Smooth muscle cell (in vitro differentiated cells): ENCODE measurements at regions not wholly inside any gene's neighbourhood (a gene's known extent, or its start where the extent isn't known, plus 50 kb on each side); places are given as distances from the start of the nearest gene placed in this dataset.

Source experiments
- DNase-seq: peaks from one replicate; lab custom pipeline; 2025; ENCODE audit not compliant: unreplicated experiment; lab: John Stamatoyannopoulos, UW
- H2AFZ ChIP-seq: fragments of 200-600 bp; sonication (generic); 2 replicates; pipeline ENCODE4 v1.6.0; 2016; ENCODE audit warnings: antibody characterized with exemption, low read depth, mild to moderate bottlenecking
- H3F3A ChIP-seq: fragments of 200-600 bp; sonication (generic); 2 replicates; pipeline ENCODE4 v1.6.0; 2017; ENCODE audit warnings: antibody characterized with exemption, low read depth
- H3K27ac ChIP-seq: fragments of 200-600 bp; sonication (generic); 2 replicates; pipeline ENCODE4 v1.5.1; 2016; ENCODE audit warnings: low read depth, mild to moderate bottlenecking
- H3K27me3 ChIP-seq: fragments of 200-600 bp; sonication (generic); 2 replicates; pipeline ENCODE4 v1.6.1; 2016; ENCODE audit warnings: low read depth, mild to moderate bottlenecking
- H3K36me3 ChIP-seq: fragments of 200-600 bp; sonication (generic); 2 replicates; pipeline ENCODE4 v1.5.1; 2016; ENCODE audit warnings: low read depth
- H3K4me1 ChIP-seq: fragments of 200-600 bp; sonication (generic); 2 replicates; pipeline ENCODE4 v1.5.1; 2016; ENCODE audit warnings: low read depth
- H3K4me2 ChIP-seq: fragments of 200-600 bp; sonication (generic); 2 replicates; pipeline ENCODE4 v1.6.0; 2016; ENCODE audit warnings: mild to moderate bottlenecking
- H3K4me3 ChIP-seq: fragments of 200-600 bp; sonication (generic); 2 replicates; pipeline ENCODE4 v1.5.1; 2016; ENCODE audit warnings: mild to moderate bottlenecking
- H3K79me2 ChIP-seq: fragments of 200-600 bp; sonication (generic); 2 replicates; pipeline ENCODE4 v1.6.0; 2016; ENCODE audit warnings: low read depth, mild to moderate bottlenecking
- H3K9ac ChIP-seq: fragments of 200-600 bp; sonication (generic); 2 replicates; pipeline ENCODE4 v1.6.0; 2016; ENCODE audit warnings: low read depth
- H3K9me3 ChIP-seq: fragments of 200-600 bp; sonication (generic); replicated peaks from 2 replicates; pipeline ENCODE4 v1.5.1; 2016; ENCODE audit warnings: low read depth
- H4K20me1 ChIP-seq: fragments of 200-600 bp; sonication (generic); 2 replicates; pipeline ENCODE4 v1.6.0; 2016; ENCODE audit warnings: low read depth
- WGBS: methylation state at CpG from one replicate; pipeline ENCODE4 v1.1.7; 2016; ENCODE audit warnings: low lambda C conversion rate; 5-methylcytosine and 5-hydroxymethylcytosine counted together
- TF ChIP-seq, protein P1 (sequence below): fragments of 200-600 bp; sonication (generic); IDR thresholded peaks from 2 replicates; pipeline ENCODE4 v1.5.1; 2017; ENCODE audit warnings: borderline replicate concordance, mild to moderate bottlenecking, antibody characterized with exemption; ENCODE audit not compliant: insufficient read depth, poor library complexity, severe bottlenecking

DNA sequence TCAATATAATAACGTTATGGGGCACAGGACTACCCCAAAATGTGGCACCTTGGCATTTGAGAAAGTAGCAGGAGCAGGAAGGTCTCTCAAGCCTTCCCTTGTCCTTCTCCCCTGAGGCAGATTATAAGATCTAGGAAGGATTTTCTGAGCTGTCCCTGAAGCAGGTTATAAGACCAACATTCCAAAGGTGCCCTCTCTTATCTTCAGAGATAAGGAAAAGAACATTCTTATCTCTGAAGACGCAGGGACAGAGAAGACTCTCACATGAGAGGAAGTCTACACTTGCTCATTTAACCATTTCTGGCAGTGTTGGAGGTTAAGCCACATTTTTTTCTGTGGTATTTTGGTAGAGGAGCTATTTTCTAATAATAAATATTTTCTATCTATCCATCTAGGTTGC, 437.9 kb upstream of the MAOA start:
- Histone ChIP-seq H3K4me1 (no peaks in the 10 kb centered on the region), H3K27me3 (no peaks in the 10 kb centered on the region), H3K27ac (no peak overlapping the region), H3K4me3 (no peak overlapping the region), H4K20me1 (no peaks in the 10 kb centered on the region), H3F3A (no peaks in the 10 kb centered on the region), H3K9ac (no peak overlapping the region), H3K79me2 (no peaks in the 10 kb centered on the region), H3K36me3 (no peaks in the 10 kb centered on the region), H2AFZ (no peak overlapping the region), H3K4me2 (no peak overlapping the region), H3K9me3 (peaks cover 6% of the 10 kb centered on the region)
- WGBS = 66% methylated on average over 2 of the region's 2 CpGs
- no peak for DNase-seq
- TF ChIP-seq, protein P1, sequence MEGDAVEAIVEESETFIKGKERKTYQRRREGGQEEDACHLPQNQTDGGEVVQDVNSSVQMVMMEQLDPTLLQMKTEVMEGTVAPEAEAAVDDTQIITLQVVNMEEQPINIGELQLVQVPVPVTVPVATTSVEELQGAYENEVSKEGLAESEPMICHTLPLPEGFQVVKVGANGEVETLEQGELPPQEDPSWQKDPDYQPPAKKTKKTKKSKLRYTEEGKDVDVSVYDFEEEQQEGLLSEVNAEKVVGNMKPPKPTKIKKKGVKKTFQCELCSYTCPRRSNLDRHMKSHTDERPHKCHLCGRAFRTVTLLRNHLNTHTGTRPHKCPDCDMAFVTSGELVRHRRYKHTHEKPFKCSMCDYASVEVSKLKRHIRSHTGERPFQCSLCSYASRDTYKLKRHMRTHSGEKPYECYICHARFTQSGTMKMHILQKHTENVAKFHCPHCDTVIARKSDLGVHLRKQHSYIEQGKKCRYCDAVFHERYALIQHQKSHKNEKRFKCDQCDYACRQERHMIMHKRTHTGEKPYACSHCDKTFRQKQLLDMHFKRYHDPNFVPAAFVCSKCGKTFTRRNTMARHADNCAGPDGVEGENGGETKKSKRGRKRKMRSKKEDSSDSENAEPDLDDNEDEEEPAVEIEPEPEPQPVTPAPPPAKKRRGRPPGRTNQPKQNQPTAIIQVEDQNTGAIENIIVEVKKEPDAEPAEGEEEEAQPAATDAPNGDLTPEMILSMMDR = no peak

DNA sequence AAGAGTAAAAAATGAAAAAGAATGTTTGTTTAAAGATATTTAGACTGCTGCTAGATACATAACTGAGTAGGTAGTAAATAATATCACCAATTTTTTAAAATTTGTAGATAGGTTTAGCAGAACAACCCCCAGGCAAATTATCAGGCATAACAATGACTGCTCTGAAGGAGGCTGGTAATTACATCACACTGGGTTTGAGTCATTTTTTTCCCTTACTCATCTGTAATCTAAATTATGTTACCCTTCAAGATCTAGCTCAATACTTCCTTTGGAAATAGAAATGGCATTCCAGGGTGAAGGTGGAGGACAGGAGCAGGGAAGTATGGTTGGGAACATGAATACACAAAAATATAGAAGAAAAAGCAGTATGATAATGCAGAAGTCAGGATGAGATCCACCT, 431.6 kb upstream of the MAOA start:
- Histone ChIP-seq H2AFZ (no peak overlapping the region), H3K9ac (no peak overlapping the region), H3K36me3 (no peaks in the 10 kb centered on the region), H3K9me3 (no peaks in the 10 kb centered on the region), H3K27me3 (no peaks in the 10 kb centered on the region), H3K79me2 (no peaks in the 10 kb centered on the region), H3K4me1 (no peaks in the 10 kb centered on the region), H4K20me1 (no peaks in the 10 kb centered on the region), H3K4me2 (no peak overlapping the region), H3K4me3 (no peak overlapping the region), H3F3A (no peaks in the 10 kb centered on the region), H3K27ac (no peak overlapping the region)
- TF ChIP-seq, protein P1 = no peak
- DNase-seq = no peak

DNA sequence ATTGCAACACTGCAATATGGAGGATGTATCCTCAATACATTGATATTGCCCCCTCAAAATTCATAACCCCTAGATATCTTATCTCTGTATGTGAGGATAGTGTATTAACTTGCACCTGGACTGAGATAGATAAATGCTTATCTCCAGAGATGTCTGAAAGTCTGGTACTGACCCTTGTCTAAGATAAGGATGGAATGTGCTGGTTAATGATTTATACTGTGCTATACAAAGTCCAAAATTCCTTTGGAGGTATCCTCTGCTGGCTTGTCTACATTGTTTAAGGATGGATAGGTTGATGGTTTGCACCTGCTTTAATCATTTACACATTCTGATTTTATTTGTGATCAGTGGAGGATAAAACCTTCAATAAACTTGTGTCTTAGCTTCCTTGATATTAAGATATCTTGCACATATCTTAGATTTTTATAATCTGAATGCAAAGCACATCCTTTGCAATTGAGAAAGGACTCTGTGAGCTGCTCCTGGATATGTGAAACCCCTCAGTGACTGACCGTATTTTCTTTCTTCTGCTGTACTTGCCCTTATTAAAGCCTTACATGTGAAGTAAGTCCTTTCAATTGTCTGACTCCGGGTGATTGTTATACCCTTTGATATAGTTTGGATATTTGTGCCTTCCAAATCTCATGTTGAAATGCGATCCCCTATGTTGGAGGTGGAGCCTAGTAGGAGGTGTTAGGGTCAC, 430.3 kb upstream of the MAOA start:
- no peaks in the 10 kb centered on the region for H3K4me1 ChIP-seq
- no peak overlapping the region for H3K9ac ChIP-seq
- H3K4me3 ChIP-seq = no peak overlapping the region
- no peaks in the 10 kb centered on the region for H3F3A ChIP-seq
- no peak for DNase-seq
- WGBS = 89% methylated on average over 3 of the region's 3 CpGs
- no peaks in the 10 kb centered on the region for H3K36me3 ChIP-seq
- no peaks in the 10 kb centered on the region for H3K9me3 ChIP-seq
- no peaks in the 10 kb centered on the region for H4K20me1 ChIP-seq
- no peaks in the 10 kb centered on the region for H3K79me2 ChIP-seq
- TF ChIP-seq, protein P1 = no peak
- H3K27ac ChIP-seq = no peak overlapping the region
- H2AFZ ChIP-seq = no peak overlapping the region
- H3K4me2 ChIP-seq = no peak overlapping the region
- H3K27me3 ChIP-seq = no peaks in the 10 kb centered on the region

DNA sequence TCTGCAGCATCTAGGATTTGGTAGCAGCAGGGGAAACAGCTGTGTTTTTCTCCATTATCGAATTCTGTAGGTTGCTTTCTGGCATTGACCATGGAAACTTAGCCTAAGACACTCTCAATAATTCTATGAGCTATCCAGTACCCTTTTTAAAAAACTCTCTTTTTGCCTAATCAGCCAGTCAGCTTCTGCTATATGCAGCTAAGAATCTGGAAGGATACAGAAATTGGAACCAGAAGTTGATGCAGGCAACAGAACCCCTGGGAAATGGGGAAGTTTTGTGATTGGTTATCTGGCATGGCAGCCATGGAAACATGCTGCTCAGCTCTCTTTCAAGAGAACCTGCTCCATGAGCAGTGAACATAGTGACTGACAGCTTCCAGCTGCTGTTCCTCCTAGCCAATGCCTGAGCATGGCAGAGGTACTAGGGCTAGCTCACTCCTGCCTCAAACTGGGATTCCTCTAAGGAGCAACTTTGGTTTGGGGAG, 417.6 kb upstream of the MAOA start:
- Histone ChIP-seq H3K9ac (no peak overlapping the region), H3K27me3 (no peaks in the 10 kb centered on the region), H4K20me1 (no peaks in the 10 kb centered on the region), H3K79me2 (no peaks in the 10 kb centered on the region), H3F3A (no peaks in the 10 kb centered on the region), H3K4me2 (no peak overlapping the region), H3K27ac (no peak overlapping the region), H3K4me1 (no peaks in the 10 kb centered on the region), H3K36me3 (no peaks in the 10 kb centered on the region), H3K9me3 (no peaks in the 10 kb centered on the region), H3K4me3 (no peak overlapping the region), H2AFZ (no peak overlapping the region)
- no peak for DNase-seq
- 91% methylated on average over 1 of the region's 1 CpG for WGBS
- TF ChIP-seq, protein P1 = no peak
